Left hindlimb (tissue), 1 donor: ENCODE measurements at regions not wholly inside any gene's neighbourhood (a gene's known extent, or its start where the extent isn't known, plus 50 kb on each side); places are given as distances from the start of the nearest gene placed in this dataset.
"Not testable (repeated sequence)": the region's sequence is repeated elsewhere in the genome, so short reads cannot be mapped to it uniquely, and the experiment has no call there.

ENCODE experiments used
- DNase-seq: peaks from one replicate; pipeline ENCODE4 v3.0.0-alpha.2; 2018

- DNase-seq = peak; percentile 28
These were observed 190.0 kb upstream of the C14orf180 start for GRCh38 chr14:104389326-104390220.

GRCh38 chr14:104390221-104390931 lies 189.2 kb upstream of the C14orf180 start:
- peak; percentile 11 for DNase-seq

- peak; percentile 10 for DNase-seq
These were observed 188.3 kb upstream of the C14orf180 start for GRCh38 chr14:104390941-104391901.

- DNase-seq = no peak
These were observed 187.6 kb upstream of the C14orf180 start for GRCh38 chr14:104392001-104392395.

GRCh38 chr14:104392396-104393198 lies 187.0 kb upstream of the C14orf180 start:
- DNase-seq = no peak

- DNase-seq = no peak
These were observed 186.2 kb upstream of the C14orf180 start for GRCh38 chr14:104393199-104393897.

- DNase-seq = peak; percentile 60
These were observed 185.6 kb upstream of the C14orf180 start for GRCh38 chr14:104393898-104394381.

GRCh38 chr14:104394409-104394851 lies 185.1 kb upstream of the C14orf180 start:
- DNase-seq = no peak

- no peak for DNase-seq
These were observed 184.3 kb upstream of the C14orf180 start for GRCh38 chr14:104395276-104395675.

GRCh38 chr14:104395941-104396681 lies 183.5 kb upstream of the C14orf180 start:
- no peak for DNase-seq

GRCh38 chr14:104396682-104397470 lies 182.7 kb upstream of the C14orf180 start:
- no peak for DNase-seq

GRCh38 chr14:104397956-104398355 lies 181.6 kb upstream of the C14orf180 start:
- DNase-seq = no peak

GRCh38 chr14:104398656-104399055 lies 180.9 kb upstream of the C14orf180 start:
- no peak for DNase-seq

- no peak for DNase-seq
These were observed 180.0 kb upstream of the C14orf180 start for GRCh38 chr14:104399432-104400155.

GRCh38 chr14:104400355-104400754 lies 179.2 kb upstream of the C14orf180 start:
- DNase-seq = no peak

GRCh38 chr14:104401785-104402184 lies 177.8 kb upstream of the C14orf180 start:
- DNase-seq = no peak

GRCh38 chr14:104402303-104402702 lies 177.3 kb upstream of the C14orf180 start:
- not testable (repeated sequence) for DNase-seq

GRCh38 chr14:104403421-104404220 lies 175.9 kb upstream of the C14orf180 start:
- no peak for DNase-seq
